GM21717 (cell line): ENCODE measurements at regions not wholly inside any gene's neighbourhood (a gene's known extent, or its start where the extent isn't known, plus 50 kb on each side); places are given as distances from the start of the nearest gene placed in this dataset.

Experiments used
- ATAC-seq: cut with Tn5 transposase; IDR thresholded peaks from one replicate; pipeline ENCODE4 v1.9.1; 2021; ENCODE audit warnings: mild to moderate bottlenecking, moderate library complexity; ENCODE audit not compliant: unreplicated experiment

DNA sequence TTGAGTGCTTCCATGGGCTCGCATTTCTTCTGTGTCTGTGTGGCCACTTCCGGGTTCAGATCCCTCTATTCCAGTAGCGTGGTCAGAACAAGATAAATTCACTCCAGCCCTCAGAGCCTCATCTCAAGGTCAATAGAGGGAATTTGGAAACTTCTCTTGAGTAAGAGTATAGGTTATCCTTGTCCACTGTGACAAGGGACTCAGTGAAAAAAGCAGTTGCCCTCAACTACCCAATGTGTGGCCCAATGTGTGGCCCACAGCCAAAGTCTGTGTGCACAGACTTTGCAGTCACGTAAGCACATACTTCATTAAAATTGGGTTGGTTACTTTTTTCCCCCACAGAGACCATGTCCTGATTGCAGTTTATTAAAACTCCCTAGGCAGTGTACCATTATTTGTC is 305.6 kb upstream of the SEMA6D start:
- ATAC-seq, result no peak

DNA sequence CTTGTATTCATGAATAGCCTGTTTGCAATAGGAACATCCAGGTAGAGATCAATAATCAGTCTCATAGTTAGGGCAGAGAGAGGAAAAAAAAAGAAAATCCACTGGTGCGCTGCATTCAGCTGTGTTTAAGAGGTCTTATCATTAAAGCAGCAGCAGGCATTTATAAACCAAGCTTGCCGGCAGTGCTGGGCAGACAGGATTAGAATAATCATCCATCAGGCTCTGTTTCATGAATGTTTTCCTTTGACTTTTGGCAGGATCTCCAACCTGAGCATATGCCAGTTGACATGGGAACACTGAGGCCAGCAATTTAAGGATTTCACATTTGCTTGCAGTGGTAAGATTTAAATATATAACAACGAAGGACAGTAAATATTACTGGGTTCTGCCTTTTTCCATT is 305.2 kb upstream of the SEMA6D start:
- no peak for ATAC-seq

GRCh38 chr15:47412802-47413201 is 304.5 kb upstream of the SEMA6D start:
- no peak for ATAC-seq

- ATAC-seq, result no peak
Observed at GRCh38 chr15:47414207-47414606, 303.1 kb upstream of the SEMA6D start.

DNA sequence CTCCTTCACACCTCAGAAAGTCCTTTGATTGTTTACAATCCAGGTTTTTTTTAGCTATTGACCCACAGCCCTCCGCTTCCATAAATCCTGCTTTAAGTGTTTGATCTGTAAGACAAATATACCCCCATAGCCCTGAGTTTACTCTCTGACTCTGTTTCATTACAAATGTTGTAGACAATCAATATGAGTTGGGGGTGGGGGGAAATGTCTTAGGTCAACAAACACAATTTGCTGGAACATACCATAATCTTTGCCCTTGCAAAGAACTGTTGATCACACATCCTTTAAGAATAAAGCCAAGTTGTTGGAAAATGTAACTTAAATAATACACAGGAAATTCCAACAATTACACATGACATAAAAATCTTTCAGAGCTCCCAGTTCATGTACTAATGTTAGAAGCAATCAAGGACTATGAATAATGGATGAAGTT is 301.8 kb upstream of the SEMA6D start:
- ATAC-seq, result no peak

- ATAC-seq, result no peak
Observed at GRCh38 chr15:47422881-47423665, 294.2 kb upstream of the SEMA6D start.

- no peak for ATAC-seq
Observed at GRCh38 chr15:47427463-47427862, 289.8 kb upstream of the SEMA6D start.

DNA sequence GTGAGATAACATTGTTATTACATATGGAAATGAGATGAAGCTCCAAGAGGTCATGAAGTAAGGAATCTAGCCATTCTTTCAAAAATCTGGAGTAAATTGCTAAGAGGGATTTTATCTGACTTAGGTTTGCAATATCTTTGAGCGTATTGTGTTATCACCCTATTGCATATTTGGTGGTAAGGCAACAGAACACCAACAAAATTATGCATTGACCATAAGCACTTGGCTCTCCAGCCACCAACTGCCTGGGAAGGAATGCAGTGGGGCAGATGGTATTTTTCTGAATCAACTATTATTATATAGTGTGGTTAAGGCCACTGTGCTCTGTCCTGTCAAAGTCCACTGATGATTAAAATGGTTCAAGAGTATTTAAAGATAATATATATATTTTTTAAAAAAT is 287.9 kb upstream of the SEMA6D start:
- no peak for ATAC-seq

- no peak for ATAC-seq
Observed at GRCh38 chr15:47431501-47431900, 285.8 kb upstream of the SEMA6D start.

- ATAC-seq, result no peak
Observed at GRCh38 chr15:47432826-47433225, 284.5 kb upstream of the SEMA6D start.

DNA sequence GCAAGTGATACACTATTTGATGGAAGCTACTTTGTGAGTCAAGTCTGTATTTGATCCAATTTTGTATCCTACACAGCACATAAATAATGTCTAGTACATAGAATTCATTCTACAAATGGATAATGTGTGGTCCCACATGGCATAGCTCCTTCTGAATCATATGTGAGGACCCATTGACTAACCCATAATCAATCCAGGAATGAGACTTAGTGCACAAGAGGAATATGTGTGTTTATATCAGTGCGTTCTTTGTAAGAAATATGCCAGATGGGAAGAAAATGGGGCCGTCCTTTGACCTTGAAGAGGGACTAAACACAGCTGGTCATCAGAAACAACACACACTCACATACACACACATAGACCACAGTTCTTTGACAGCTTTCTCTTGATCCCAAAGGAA is 282.7 kb upstream of the SEMA6D start:
- no peak for ATAC-seq

DNA sequence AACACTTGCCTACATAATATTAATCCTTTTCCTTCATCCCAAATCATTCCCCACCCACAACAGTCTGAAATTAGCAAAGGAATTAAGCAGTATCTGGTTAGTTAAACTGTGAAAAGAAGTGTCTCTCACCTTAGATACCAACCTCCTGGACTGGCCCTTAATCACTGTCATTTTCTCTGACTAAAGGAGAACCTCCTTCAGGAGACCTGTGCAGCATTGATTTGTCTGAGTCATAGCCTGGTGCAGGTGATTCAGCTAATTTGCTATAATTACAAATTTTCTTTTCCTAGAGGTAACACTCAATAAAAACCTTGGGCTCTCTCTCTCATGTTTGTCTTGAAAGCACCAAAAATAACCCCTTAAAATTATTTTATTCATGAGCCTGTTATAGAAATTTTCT is 279.8 kb upstream of the SEMA6D start:
- no peak for ATAC-seq

DNA sequence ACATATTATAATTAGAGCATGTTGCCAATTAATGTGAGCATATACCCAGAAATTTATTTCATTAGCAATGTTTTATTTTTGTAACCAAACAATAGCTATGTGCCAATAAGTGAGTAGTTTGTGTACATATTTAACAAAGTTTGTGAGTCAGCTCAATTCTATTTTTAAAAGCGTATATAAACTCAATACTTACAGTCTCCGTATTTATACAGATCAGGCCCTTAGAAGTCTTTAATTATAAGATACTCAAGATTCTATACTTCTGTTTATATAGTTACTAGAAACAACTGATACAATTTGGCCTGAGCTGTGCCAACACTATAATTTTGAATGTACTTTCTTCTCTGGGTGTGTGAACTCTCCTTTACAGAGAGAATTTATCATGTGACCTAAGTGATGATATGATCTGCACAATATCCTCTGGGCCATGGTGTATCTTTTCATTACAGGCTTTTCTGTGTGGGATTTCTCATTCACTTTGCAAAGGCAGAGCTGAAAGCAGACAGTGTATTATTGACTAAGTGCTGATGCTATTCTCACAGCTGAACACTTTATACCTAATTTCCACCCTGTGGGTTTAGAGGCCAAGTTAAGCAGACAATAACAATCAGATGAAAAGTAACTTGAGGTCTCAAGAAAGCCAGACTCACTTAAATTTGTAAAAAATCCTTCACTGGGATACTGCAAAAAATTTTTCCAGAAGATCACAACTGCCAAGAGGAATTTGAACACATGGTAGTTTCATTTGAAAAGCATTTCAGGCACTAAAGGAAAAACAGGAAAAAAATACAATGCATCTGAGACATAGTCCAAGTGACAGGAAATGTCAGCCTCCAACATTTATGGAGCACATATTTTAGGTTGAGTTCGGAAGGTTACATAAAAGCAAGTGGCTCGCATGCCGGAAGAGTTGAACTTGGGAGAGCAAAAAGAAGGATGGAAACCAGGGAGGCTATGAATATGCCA is 277.9 kb upstream of the SEMA6D start:
- no peak for ATAC-seq

DNA sequence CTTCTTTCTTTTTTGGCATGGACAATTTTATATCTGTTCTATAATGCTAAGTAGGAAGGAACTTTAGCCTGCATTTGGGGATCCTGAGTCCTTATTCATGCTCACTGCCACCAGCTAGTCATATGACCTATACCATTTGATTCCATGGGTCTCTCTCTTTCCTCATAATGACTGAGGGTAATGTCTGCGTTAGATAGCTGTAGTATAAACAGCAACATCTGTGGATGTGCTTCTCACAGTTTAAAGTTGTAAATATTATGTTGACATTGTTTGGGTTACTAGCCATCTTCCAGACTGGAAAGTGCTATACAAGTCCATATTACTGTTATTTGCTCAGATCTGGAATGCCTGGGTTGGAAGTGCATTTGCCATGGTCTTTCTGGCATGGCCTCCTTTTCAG is 274.9 kb upstream of the SEMA6D start:
- no peak for ATAC-seq

GRCh38 chr15:47443839-47444238 is 273.5 kb upstream of the SEMA6D start:
- no peak for ATAC-seq

GRCh38 chr15:47445723-47446392 is 271.4 kb upstream of the SEMA6D start:
- no peak for ATAC-seq

- no peak for ATAC-seq
Observed at GRCh38 chr15:47460795-47461573, 256.3 kb upstream of the SEMA6D start.

DNA sequence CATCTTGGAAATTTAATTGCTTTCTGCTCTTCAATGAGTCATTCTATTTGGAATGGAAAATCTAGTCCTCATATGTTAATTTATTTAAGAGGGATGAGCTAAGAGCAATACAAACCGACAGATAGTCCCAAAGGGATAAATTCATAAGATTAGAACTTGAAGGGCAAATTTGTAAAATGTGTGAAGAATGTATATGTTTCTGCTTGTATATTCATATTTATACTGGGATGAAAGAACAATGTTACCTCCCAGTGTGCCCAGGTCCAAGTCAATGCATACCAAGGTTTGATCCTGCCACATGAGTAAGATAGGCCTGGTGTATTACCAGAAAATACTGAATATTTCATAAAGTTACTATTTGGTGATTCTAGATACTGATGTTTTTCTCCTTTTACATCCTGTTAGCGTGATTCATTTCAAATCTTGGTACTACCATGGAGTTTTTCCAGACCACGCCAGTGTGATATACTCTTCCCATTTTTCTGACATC is 255.6 kb upstream of the SEMA6D start:
- no peak for ATAC-seq

DNA sequence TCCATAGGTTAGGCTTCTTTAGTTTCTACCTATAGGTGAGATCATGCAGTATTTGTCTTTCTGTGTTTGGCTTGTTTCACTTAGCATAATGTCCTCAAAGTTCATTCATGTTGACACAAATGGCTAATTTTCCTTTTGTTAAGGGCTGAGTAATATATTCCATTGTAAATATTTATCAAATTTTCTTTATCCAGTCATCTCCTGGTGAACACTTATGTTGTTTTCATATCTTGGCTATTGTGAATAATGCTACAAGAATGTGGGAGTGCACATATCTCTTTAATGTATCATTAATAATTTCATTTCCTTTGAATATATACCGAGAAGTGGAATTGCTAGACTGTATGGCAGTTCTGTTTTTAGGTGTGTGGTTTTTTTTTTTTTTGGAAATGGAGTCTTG is 250.9 kb upstream of the SEMA6D start:
- no peak for ATAC-seq

- ATAC-seq, result no peak
Observed at GRCh38 chr15:47470983-47471382, 246.3 kb upstream of the SEMA6D start.
